Fibroblast of upper back skin (primary cell): ENCODE measurements at regions not wholly inside any gene's neighbourhood (a gene's known extent, or its start where the extent isn't known, plus 50 kb on each side); places are given as distances from the start of the nearest gene placed in this dataset.

Experiments used
- DNase-seq: peaks from one replicate; pipeline ENCODE4 v3.0.0-alpha.2; 2013

- DNase-seq, result peak; percentile 19
Observed at GRCh38 chr21:16377120-16377658, 647.4 kb downstream of the USP25 start.

DNA sequence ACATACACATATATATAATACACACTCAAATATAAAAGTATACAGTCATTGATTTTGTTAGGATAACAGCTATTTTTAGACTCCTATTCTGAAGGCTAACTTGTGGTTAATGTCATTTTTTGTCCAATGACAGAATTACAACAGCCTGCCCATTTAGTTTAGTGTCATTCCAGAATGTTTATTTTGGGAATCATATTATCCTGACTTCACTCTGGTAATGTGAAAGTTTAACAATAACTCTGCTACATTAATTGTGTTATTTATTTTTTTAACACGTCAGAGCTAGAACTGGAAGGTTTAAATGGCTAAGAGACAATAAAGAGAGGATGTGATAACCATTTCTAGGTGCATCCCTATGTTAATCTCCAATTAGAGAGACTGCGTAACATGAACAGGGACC is 648.1 kb downstream of the USP25 start:
- DNase-seq, result no peak

DNA sequence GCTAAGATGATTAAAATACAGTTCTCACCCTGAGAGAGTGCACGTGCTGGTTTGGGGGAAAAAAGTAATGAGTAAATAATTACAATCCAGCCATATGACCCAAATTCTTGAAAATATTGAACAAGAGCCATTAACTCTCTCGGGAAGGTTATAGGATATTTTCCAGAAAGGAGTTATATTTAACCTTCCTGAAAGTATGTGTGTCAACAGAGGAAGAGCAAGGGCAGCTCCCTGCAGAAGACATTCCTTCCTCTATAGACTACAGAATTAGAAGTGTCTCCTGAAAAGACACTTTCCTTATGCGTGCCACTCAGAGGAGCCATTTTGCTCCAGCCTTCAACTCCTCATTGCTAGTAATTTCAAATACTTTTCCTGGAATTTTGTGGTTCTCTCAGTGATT is 648.7 kb downstream of the USP25 start:
- peak; percentile 14 for DNase-seq

- DNase-seq, result no peak
Observed at GRCh38 chr21:16388291-16388690, 658.5 kb downstream of the USP25 start.

DNA sequence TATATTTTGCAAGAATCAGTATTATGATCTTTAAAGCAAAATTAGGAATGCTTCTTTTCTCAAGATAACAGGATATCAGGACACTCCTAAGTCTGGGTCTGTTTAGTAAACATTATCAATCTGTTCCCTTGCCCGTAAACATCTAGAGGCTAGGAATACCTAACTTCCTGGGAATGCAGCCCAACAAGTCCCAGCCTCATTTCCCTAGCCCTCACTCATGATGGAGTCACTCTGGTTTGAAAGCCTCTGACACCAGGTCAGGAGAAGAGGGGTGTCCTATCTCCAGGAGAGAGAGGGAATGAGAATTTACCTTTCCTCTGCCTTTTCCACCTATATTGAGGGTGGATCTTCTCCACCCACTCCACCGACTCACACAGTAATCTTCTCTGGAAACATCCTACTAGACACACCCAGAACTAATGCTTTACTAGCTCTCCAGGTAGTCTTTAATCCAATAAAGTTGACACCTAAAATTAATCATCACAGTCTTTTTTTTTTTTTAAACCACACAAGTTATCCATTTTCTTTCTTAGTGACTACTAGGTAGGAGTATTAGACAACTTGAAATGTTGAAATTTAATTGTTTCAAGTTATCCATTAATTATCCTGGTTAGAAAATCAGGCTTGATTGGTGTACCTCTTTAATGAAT is 659.3 kb downstream of the USP25 start:
- DNase-seq, result no peak

DNA sequence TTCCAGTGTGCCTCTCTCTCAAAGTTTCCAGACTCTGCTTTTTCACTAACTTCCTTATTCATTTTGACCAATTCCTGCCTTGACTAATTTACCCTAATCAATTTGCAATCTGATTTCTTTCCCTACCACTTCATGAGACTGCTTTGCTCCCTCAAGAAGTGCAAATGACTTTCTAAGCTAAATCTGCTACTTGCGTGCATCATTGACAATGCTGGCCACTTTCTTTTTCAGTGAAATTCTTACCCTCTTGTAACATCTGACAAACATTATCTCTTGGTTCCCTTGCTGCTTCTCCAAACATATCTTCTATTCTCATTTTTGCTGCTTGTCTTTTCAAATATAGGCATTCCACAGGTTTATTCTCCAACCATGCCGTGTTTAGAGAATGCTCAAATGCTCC is 659.9 kb downstream of the USP25 start:
- no peak for DNase-seq

GRCh38 chr21:16395285-16395684 is 665.5 kb downstream of the USP25 start:
- no peak for DNase-seq

- DNase-seq, result no peak
Observed at GRCh38 chr21:16402752-16403151, 673.0 kb downstream of the USP25 start.

DNA sequence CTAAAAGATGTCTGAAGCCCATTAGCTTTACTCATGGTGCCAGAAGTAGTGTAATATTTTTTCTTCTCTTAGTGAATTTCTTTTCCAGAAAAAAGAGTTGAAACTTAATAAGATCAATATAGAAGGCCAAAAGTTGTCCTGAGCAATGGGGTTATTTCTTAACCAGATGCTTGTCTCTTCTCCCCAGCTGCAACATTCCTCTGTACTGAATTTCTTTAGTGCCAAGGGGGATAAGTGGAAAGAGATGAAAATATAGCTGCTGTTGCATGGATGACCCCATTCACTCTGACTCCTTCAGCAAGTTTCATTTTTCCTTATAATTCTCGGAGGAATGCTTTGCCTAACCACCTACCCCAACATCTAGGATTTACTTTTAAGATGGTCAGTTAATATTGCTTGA is 675.0 kb downstream of the USP25 start:
- DNase-seq, result peak; percentile 12

DNA sequence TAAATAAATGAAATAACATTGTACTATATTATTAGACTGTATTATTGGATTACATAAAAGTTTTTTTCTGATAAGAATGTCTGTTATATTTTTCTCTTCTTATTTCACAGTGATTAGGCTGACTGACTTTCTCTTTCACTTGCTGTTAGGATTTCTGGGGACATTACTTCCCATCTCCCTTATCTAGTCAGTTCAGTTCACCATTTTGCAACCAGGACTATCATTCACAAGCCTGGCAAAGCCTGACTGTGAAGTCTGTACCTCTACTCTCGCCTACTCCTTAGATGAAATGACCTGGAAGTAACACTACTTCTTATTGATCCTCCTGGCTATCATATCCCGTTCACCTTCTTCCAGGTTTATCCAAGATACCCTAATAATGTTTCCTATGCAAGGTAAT is 676.6 kb downstream of the USP25 start:
- no peak for DNase-seq

- no peak for DNase-seq
Observed at GRCh38 chr21:16407403-16408240, 677.8 kb downstream of the USP25 start.

- no peak for DNase-seq
Observed at GRCh38 chr21:16408280-16408679, 678.5 kb downstream of the USP25 start.

GRCh38 chr21:16409352-16409751 is 679.6 kb downstream of the USP25 start:
- DNase-seq, result no peak

GRCh38 chr21:16418226-16418625 is 688.4 kb downstream of the USP25 start:
- DNase-seq, result peak; percentile 61

DNA sequence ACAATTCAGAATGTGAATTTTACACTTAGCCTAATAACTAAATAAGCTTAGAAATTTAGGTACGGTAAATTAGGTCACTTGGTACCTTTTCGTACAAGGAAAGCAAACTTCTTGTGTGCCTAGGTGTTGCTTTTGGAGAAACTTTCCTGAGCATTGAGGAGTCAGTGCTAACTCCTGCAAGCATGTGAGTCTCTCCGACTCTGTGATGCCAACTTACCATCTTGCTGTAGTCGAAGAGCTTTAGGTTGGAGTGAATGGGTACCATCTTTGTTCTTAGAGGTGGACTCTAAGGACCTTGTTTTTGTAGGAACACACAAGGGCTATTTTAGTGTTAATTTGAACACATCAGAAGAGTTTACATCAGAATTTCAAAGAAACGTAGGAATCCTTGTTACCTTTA is 688.9 kb downstream of the USP25 start:
- no peak for DNase-seq

- DNase-seq, result peak; percentile 83
Observed at GRCh38 chr21:16419188-16419921, 689.6 kb downstream of the USP25 start.

- peak; percentile 49 for DNase-seq
Observed at GRCh38 chr21:16420031-16420724, 690.4 kb downstream of the USP25 start.

GRCh38 chr21:16421007-16421406 is 691.2 kb downstream of the USP25 start:
- no peak for DNase-seq

GRCh38 chr21:16421965-16422364 is 692.2 kb downstream of the USP25 start:
- no peak for DNase-seq

GRCh38 chr21:16422702-16423101 is 692.9 kb downstream of the USP25 start:
- peak; percentile 18 for DNase-seq

GRCh38 chr21:16423921-16424320 is 694.1 kb downstream of the USP25 start:
- no peak for DNase-seq

DNA sequence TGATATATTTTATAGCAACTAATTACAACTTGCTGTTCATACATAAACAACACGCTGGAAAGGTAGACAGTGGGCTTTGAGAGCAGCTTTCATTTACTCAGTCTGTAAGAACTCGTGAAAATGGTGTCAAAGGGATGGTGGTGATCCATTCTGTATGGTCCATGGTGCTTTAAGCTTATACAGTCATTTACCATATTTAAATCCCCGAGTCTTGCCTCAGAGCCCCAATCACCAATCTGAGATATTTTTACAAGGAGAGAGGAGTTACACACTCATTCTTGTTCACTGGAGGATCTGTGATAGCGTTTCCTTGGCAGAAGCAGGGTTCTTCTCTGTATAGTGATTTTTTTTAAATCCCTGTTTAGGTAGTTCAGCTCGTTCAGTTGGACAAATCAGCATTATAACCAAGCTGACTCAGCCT is 694.6 kb downstream of the USP25 start:
- DNase-seq, result peak; percentile 6

DNA sequence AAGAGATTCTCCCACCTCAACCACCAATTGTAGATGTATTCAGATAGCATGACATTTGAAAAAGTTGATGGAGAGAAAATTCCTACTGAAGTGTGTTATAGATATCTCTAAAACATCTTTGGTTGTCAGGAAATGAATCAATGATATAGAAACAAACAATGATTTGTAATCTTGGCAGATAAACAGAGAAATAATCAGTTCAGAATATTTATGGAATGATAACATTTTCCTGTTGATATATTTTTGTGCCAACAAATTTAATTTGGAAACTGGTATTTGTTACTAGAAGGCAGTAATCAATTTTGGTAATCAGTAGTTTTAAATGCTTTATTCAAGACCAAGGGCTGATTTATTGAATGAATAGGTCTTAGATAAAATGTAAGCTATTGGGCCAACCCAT is 695.6 kb downstream of the USP25 start:
- DNase-seq, result no peak
